GM18907 (cell line): ENCODE measurements at regions not wholly inside any gene's neighbourhood (a gene's known extent, or its start where the extent isn't known, plus 50 kb on each side); places are given as distances from the start of the nearest gene placed in this dataset.
"Not testable (repeated sequence)": the region's sequence is repeated elsewhere in the genome, so short reads cannot be mapped to it uniquely, and the experiment has no call there.

Experiments used
- ATAC-seq: cut with Tn5 transposase; IDR thresholded peaks from one replicate; pipeline ENCODE4 v1.9.1; 2021; ENCODE audit warnings: mild to moderate bottlenecking, moderate library complexity; ENCODE audit not compliant: unreplicated experiment

- no peak for ATAC-seq
Observed at GRCh38 chr2:111250448-111251030, 129.8 kb downstream of the BCL2L11 start.

GRCh38 chr2:111251711-111252110 lies 131.0 kb downstream of the BCL2L11 start:
- no peak for ATAC-seq

- no peak for ATAC-seq
Observed at GRCh38 chr2:111252436-111252835, 131.7 kb downstream of the BCL2L11 start.

DNA sequence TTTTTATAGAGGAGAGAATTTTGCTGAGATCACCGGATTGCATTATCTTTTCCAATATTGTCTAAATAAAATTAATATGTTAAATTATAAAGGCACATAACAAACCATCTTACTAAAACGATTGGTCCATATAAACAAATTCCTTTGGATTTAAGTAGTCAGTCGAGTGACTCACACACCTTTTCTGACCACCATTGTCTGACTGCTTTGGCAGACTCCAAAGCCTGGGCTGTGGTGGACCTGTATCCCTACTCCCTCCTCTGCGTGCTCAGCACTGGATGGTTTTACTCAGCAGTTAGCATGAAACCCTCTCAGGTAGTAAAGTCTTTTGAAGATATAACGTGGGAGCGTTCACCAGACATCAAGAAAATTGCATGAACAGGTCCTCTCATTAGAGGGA lies 134.2 kb downstream of the BCL2L11 start:
- ATAC-seq: not testable (repeated sequence)

- not testable (repeated sequence) for ATAC-seq
Observed at GRCh38 chr2:111256628-111257027, 135.9 kb downstream of the BCL2L11 start.

GRCh38 chr2:111257607-111258006 lies 136.9 kb downstream of the BCL2L11 start:
- ATAC-seq: not testable (repeated sequence)

GRCh38 chr2:111258318-111258717 lies 137.6 kb downstream of the BCL2L11 start:
- ATAC-seq: not testable (repeated sequence)

DNA sequence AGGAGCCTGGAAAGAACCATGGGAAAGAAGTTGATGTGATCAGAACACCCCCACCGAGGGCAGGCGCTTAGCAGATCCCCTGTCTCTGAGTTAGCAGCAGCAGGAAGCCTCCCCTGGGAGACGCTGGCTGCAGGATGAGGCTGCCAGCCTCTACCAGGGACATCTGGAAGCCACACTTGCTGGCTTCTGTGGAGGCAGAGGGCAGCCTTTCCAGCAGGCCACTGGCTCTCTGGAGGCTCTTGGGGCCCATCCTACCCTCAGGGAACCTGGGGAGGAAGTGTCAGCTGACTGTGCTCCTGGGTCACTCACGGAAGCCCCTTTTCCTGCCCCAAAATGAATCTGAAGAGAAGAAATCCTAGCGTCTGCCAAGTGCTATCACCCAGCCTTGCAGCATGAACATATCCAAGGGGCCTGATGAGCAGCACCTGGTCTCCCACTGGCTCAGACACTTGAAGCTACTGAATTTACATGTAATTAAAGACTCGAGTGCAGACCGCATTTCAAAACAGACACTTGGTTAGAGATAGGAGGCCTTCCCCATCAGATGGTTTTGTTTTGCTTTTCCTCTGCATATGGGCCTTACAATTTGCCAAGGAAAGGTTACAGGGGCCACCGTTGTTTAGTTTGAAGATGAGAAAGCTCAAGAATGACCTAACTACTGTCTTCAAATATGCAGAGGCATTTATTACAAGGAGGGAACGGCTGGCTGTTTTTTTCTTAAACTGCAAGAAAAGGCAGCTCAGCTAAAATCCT lies 142.1 kb downstream of the BCL2L11 start:
- ATAC-seq: not testable (repeated sequence)

GRCh38 chr2:111263380-111264017 lies 142.8 kb downstream of the BCL2L11 start:
- ATAC-seq: not testable (repeated sequence)

GRCh38 chr2:111264956-111265355 lies 144.2 kb downstream of the BCL2L11 start:
- not testable (repeated sequence) for ATAC-seq

DNA sequence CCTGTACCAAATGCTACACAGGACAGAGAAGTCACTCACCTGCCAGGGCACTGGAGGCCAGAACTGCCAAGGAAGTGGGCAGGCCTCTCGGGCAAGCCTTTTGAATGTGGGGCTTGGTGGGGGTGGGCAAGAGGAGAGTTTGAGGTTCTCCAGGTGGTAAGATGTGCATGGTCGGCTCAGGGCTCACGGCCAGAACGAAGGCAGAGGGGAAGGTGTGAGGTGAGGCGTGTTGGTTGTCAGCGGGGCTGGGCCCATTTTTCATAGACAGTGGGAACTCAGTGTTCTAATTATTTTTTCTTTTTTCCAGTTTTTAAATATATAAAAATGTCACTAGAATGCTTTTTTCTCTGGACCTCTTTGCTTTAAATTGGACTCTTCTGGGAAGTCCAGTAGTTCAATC lies 145.8 kb downstream of the BCL2L11 start:
- not testable (repeated sequence) for ATAC-seq

- not testable (repeated sequence) for ATAC-seq
Observed at GRCh38 chr2:111267038-111267437, 146.3 kb downstream of the BCL2L11 start.

DNA sequence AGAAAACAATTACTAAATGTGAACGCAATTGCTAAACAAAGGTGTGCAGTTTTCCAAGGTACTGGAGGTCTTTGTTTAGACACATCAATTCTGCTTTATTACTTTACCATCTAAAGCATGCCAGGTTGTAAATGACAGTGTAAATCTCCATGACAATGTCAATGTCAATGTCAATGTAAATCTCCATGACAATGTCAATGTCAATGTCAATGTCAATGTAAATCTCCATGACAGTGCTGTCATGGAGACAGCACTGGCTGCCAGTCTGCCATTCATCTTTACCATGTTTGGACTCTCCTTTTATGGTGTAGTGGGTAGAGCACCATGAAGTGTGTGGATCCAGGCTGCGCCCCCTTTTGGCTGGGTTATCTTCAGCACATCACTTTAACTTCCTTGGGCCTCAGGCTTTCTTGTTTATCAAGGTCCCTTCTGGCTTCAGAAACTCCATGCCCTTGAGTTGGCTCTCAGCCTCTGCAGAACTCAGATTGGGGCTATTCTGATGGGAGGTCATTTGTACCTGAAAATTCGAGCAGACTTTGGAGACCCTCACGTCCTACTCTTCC lies 149.1 kb downstream of the BCL2L11 start:
- not testable (repeated sequence) for ATAC-seq

GRCh38 chr2:111270569-111270968 lies 149.9 kb downstream of the BCL2L11 start:
- not testable (repeated sequence) for ATAC-seq

GRCh38 chr2:111271647-111272304 lies 151.1 kb downstream of the BCL2L11 start:
- not testable (repeated sequence) for ATAC-seq

DNA sequence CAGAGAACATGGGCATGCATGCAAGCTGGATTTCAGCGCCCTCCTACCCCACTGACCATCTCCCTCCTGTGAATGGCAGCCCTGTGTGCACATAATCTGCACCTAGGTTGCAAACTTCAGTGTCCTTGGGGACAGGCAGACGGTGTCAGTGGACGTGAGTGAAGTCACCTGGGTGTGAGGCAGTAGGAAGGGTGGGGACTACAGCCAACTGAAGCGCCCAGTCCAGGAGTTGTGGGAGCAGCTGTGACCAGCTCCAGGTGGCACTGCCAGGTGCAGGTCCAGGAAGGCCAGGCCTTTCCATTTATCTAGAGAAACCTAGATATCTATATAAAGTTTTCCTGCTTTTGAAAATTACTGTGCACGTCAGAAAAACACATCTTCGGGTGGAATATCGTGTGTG lies 152.3 kb downstream of the BCL2L11 start:
- not testable (repeated sequence) for ATAC-seq

DNA sequence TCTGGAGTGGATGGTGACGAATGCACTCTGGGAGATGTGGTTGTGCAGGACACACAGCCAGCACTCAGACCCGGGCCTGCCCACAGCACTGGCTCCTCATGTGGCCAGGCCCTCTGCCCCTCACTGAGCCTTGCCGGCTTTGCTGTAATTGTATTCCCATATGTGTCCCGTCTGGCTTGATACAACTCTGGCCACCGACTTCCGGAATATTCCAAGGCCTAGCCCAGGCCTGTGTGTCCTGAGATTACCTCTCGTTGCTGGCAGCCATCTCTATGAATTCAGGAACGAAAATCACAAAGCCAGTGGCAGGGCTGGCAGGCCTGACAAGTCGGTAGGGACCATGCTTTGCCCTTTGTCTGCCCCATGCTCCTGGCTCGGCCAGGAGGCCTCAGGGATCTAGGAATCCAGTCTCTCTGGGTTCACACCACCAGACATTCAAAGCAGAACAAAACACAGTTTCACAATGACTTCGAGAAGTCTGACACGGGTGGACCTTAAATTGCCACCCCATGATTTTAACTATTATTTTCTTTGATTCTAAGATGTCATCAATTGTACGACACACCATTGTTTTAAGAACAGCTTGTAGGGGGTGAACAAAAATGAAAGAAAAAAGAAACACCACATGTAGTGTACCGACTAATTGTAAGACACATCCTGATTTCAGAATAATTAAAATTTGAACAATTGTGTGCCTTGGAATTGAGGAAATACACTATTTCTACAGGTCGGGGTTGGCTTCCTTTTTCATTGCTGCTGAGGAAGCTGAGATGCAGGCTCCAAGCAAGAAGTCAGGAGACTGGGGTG lies 154.5 kb downstream of the BCL2L11 start:
- not testable (repeated sequence) for ATAC-seq

DNA sequence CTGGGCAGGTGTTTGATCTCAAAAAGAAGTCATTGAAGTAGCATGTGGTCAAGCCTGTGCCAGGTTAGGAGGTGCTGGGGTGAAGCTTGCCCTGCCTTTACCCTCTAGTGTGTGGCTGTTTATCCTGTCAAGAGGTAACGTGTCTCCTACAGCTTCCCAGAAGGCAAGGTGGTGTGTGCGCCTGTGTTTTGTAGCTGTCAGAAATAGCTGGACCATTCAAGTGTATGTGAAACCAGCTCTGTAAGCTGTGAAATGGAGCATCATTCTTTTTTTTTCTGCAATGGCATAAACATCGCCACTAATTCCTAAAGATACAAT lies 155.1 kb downstream of the BCL2L11 start:
- ATAC-seq: not testable (repeated sequence)

DNA sequence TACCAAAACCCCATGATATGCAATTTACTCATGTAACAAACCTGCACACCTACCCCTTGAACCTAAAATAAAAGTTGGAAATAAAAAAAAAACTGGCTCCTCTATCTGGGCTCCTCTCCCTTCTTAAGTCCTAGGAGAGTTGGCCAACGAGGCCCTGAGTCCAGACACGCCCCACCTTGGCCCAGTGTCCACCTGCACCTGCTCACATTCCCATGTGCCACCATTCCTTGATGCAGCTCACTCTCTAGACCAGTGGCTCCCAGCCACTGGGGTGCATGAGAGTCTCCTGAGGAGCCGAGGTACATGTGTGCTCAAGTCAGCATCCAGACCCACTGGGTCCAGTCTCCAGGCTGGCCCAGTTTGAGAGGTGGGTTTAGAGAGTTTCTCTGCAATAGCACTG lies 157.4 kb downstream of the BCL2L11 start:
- not testable (repeated sequence) for ATAC-seq

DNA sequence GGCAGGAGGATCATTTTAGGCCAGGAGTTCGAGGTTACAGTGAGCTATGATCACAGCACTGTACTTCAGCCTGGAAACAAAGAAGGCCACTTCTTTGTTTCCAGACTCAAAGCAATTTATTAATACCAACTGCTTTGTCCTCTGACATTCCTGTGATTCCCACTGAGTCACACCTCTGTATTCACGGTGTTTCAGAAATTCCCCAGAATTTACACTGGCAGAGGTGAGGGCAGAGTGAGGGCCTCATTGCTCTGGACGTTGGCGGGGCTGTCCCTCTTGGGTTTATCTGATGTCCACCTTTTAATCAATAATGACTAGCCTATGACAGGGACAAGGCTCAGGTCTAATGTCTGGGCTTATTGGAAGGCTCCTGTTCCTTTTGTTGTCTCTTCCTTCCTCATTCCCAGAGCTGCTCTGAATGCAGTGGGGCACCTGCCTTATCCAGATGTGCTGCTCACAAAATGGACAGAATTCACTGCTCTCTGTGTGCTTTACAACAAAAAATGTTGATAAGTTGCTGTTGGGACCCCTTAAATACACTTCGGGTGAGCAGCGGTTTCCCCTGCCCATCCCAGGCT lies 160.1 kb downstream of the BCL2L11 start:
- ATAC-seq: not testable (repeated sequence)
